ENCODE measurements at regions not wholly inside any gene's neighbourhood (a gene's known extent, or its start where the extent isn't known, plus 50 kb on each side); places are given as distances from the start of the nearest gene placed in this dataset.

DNA sequence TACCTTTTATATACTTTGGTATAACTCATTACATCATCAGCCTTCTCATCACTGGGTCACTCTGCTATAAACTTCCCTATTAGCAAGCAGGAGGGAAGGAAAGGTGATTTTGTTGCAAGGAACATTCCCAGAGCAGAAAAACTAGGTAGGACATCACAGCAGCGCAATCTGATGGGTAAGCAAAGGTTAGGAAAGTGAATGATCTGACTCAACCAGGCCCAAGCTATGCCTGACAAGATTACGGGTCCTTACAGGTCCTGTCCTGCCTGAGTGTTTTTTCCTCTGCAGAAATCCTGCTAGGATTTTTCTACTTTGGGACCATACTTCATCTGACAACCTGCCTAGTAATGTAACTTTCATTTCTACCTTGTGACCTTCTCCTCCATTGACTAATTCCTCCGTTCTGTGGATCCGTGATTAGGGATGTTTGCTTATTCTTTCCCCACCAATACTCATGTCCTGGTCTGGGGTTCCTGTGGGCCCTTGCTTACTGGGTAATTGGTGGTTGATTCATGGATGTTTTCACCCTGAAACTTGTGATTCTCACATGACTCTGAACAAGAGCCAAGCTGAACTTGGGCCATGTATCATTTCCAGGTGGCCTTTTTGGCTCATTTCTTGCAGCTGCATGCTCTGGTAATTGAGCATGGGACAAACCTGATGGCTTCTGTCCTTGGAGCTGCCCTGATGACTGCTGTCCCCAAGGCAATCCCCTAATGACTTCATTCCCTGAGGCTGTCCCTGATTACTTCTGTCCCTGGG lies 111.9 kb upstream of the KIT start:
- Histone ChIP-seq H3K36me3 (ENCODE audit: control insufficient read depth in 2 of 4, insufficient read depth in 4 of 4, low read length in 3 of 4) (no peaks in the 10 kb centered on the region), H3K56ac (replicated peaks; ENCODE audit: insufficient read length, low read depth, low read length) (no peak overlapping the region), H4K5ac (ENCODE audit: insufficient read length, low read depth, low read length) (no peak overlapping the region), H3K4me2 (ENCODE audit: insufficient read depth in 1 of 2, low read depth in 2 of 2, low read length in 2 of 2) (no peak overlapping the region), H2BK12ac (ENCODE audit: low read depth, low read length) (no peak overlapping the region), H3K79me2 (ENCODE audit: control insufficient read depth in 1 of 2, insufficient read depth in 2 of 2, low read length in 2 of 2) (no peaks in the 10 kb centered on the region), H2AK5ac (ENCODE audit: low read depth, low read length) (no peak overlapping the region), H2BK120ac (replicated peaks; ENCODE audit: low read depth, low read length) (no peak overlapping the region), H3K27me3 (replicated peaks in 1 of 4; ENCODE audit: control insufficient read depth in 3 of 4, extremely low read depth in 1 of 4, insufficient read depth in 3 of 4, low read length in 3 of 4) (no peaks in the 10 kb centered on the region), H3K18ac (ENCODE audit: extremely low read depth, low read length) (no peak overlapping the region), H2AFZ (ENCODE audit: low read length) (no peak overlapping the region), H3K4me1 (replicated peaks in 1 of 4; ENCODE audit: control insufficient read depth in 3 of 4, insufficient read depth in 4 of 4, low read length in 3 of 4) (peaks cover 5 to 22% (median 9%) of the 10 kb centered on the region in 4 experiments), H2BK15ac (ENCODE audit: low read length) (no peak overlapping the region), H3K79me1 (ENCODE audit: low read depth, low read length) (no peaks in the 10 kb centered on the region), H4K20me1 (replicated peaks in 1 of 2; ENCODE audit: control insufficient read depth in 1 of 2, insufficient read depth in 2 of 2, low read length in 2 of 2) (no peaks in the 10 kb centered on the region), H3K9me3 (ENCODE audit: insufficient read depth in 2 of 2, low read depth in 1 of 2, low read length in 1 of 2) (no peaks in the 10 kb centered on the region), H3K23me2 (ENCODE audit: low read depth, low read length) (no peaks in the 10 kb centered on the region), H3K23ac (ENCODE audit: insufficient read length) (no peak overlapping the region), H4K8ac (ENCODE audit: extremely low read depth, insufficient read depth, low read length) (no peak overlapping the region), H2BK20ac (ENCODE audit: low read length) (no peak overlapping the region), H3K14ac (ENCODE audit: insufficient read length) (no peak overlapping the region), H3K27ac (ENCODE audit: low read depth, low read length) (no peak overlapping the region), H4K91ac (replicated peaks; ENCODE audit: insufficient read length, low read length) (no peak overlapping the region), H3K4me3 (ENCODE audit: extremely low read depth in 1 of 4, insufficient read depth in 2 of 4, low read depth in 3 of 4, low read length in 4 of 4) (no peak overlapping the region), H3K9ac (replicated peaks in 1 of 4; ENCODE audit: extremely low read depth in 1 of 4, low read depth in 3 of 4, low read length in 3 of 4) (no peak overlapping the region), H3K4ac (replicated peaks; ENCODE audit: insufficient read length, low read depth, low read length) (no peak overlapping the region), H2BK5ac (ENCODE audit: low read depth, low read length) (no peak overlapping the region)
- WGBS, 2 experiments (ENCODE audit: extremely low coverage in 1 of 2, insufficient coverage in 1 of 2, insufficient read length in 1 of 2, insufficient replicate concordance in 2 of 2, low coverage in 1 of 2, low lambda C conversion rate in 2 of 2, missing lambda C conversion rate in 1 of 2): 92% methylated on average over 4 of the region's 4 CpGs; no CpG with 5 or more reads in 1 of the 2 experiments
- ChIA-PET POLR2A (ENCODE audit: partially characterized antibody) (no interaction called here), CTCF (ENCODE audit: partially characterized antibody) (interaction anchor here (0.7 kb wide), 1 partner anchor 916 kb away, joined by 3 read pairs; no protein-coding TSS in a partner anchor)
- no peak for DNase-seq (ENCODE audit: low read depth in 1 of 2, low spot score in 2 of 2)
- TF ChIP-seq TEAD4 (IDR thresholded peaks at IDR 0.05; ENCODE audit: low read depth, low read length) (no peak), PHF8 (conservative IDR thresholded peaks at IDR 0.05; ENCODE audit: low read depth, low read length) (no peak), RAD21 (IDR thresholded peaks at IDR 0.05 in 1 of 2, conservative IDR thresholded peaks at IDR 0.05 in 1 of 2; ENCODE audit: low read depth in 2 of 2, low read length in 2 of 2) (no peak), CREB1 (IDR thresholded peaks at IDR 0.05) (no peak), FOSL1 (IDR thresholded peaks at IDR 0.05; ENCODE audit: insufficient read depth, low read depth, low read length) (no peak), HDAC2 (IDR thresholded peaks at IDR 0.05; ENCODE audit: borderline replicate concordance in 1 of 2, low read depth in 2 of 2, low read length in 2 of 2) (no peak), CEBPB (IDR thresholded peaks at IDR 0.05; ENCODE audit: low read depth, low read length) (no peak), BCL11A (IDR thresholded peaks at IDR 0.05; ENCODE audit: low read depth in 2 of 2, low read length in 2 of 2) (no peak), SIX5 (IDR thresholded peaks at IDR 0.05; ENCODE audit: low read depth, low read length) (no peak), TAF1 (IDR thresholded peaks at IDR 0.05; ENCODE audit: low read depth, low read length) (no peak)
- TF ChIP-seq, protein P1, sequence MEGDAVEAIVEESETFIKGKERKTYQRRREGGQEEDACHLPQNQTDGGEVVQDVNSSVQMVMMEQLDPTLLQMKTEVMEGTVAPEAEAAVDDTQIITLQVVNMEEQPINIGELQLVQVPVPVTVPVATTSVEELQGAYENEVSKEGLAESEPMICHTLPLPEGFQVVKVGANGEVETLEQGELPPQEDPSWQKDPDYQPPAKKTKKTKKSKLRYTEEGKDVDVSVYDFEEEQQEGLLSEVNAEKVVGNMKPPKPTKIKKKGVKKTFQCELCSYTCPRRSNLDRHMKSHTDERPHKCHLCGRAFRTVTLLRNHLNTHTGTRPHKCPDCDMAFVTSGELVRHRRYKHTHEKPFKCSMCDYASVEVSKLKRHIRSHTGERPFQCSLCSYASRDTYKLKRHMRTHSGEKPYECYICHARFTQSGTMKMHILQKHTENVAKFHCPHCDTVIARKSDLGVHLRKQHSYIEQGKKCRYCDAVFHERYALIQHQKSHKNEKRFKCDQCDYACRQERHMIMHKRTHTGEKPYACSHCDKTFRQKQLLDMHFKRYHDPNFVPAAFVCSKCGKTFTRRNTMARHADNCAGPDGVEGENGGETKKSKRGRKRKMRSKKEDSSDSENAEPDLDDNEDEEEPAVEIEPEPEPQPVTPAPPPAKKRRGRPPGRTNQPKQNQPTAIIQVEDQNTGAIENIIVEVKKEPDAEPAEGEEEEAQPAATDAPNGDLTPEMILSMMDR (IDR thresholded peaks at IDR 0.05; ENCODE audit: control extremely low read depth in 1 of 3, insufficient read depth in 1 of 3, low read depth in 1 of 3, low read length in 3 of 3): no peak
- FAIRE-seq: no peak
